Trophoblast cell (in vitro differentiated cells and primary cell): ENCODE measurements at regions not wholly inside any gene's neighbourhood (a gene's known extent, or its start where the extent isn't known, plus 50 kb on each side); places are given as distances from the start of the nearest gene placed in this dataset.
"Not testable (repeated sequence)": the region's sequence is repeated elsewhere in the genome, so short reads cannot be mapped to it uniquely, and the experiment has no call there.

ENCODE experiments used
- DNase-seq, 2 donors: peaks; one replicate each; pipeline ENCODE4 v3.0.0-alpha.2; 2016
- H2AFZ ChIP-seq: 2 replicates; pipeline ENCODE4 v1.6.1; 2013; ENCODE audit warnings: low read length, moderate library complexity, mild to moderate bottlenecking; ENCODE audit not compliant: insufficient read depth, poor library complexity
- H2AK5ac ChIP-seq: 2 replicates; pipeline ENCODE4 v1.6.1; 2013; ENCODE audit warnings: mild to moderate bottlenecking, low read length
- H2BK120ac ChIP-seq: 2 replicates; pipeline ENCODE4 v1.6.1; 2013; ENCODE audit warnings: low read length, mild to moderate bottlenecking, moderate library complexity; ENCODE audit not compliant: insufficient read depth, poor library complexity
- H2BK12ac ChIP-seq: 2 replicates; pipeline ENCODE4 v1.6.1; 2013; ENCODE audit warnings: mild to moderate bottlenecking, low read length, moderate library complexity
- H2BK5ac ChIP-seq: 2 replicates; pipeline ENCODE4 v1.6.1; 2013; ENCODE audit warnings: low read length, low read depth, moderate library complexity, mild to moderate bottlenecking; ENCODE audit not compliant: poor library complexity
- H3K14ac ChIP-seq: 2 replicates; pipeline ENCODE4 v1.6.1; 2013; ENCODE audit warnings: mild to moderate bottlenecking, low read length
- H3K18ac ChIP-seq: 2 replicates; pipeline ENCODE4 v1.6.1; 2013; ENCODE audit warnings: mild to moderate bottlenecking, low read length
- H3K23ac ChIP-seq: 2 replicates; pipeline ENCODE4 v1.6.1; 2013; ENCODE audit warnings: low read length
- H3K27ac ChIP-seq: 2 replicates; pipeline ENCODE4 v1.5.1; 2013; ENCODE audit warnings: low read depth, mild to moderate bottlenecking, inconsistent platforms, low read length, moderate library complexity
- H3K27me3 ChIP-seq: 2 replicates; pipeline ENCODE4 v1.6.1; 2013; ENCODE audit warnings: inconsistent platforms, mild to moderate bottlenecking, low read length, moderate library complexity; ENCODE audit not compliant: insufficient read depth
- H3K36me3 ChIP-seq, 2 experiments: 1 replicate in 1 of 2; 2 replicates in 1 of 2; pipeline ENCODE4 v1.6.1; 2013; ENCODE audit warnings: low read length in 2 of 2, mild to moderate bottlenecking in 2 of 2, moderate library complexity in 1 of 2; ENCODE audit not compliant: insufficient read depth in 2 of 2, control insufficient read depth in 1 of 2
- H3K4ac ChIP-seq: 2 replicates; pipeline ENCODE4 v1.6.1; 2013; ENCODE audit warnings: low read depth, mild to moderate bottlenecking, low read length, moderate library complexity
- H3K4me1 ChIP-seq, 2 experiments: 1 replicate in 1 of 2; 2 replicates in 1 of 2; pipeline ENCODE4 v1.6.1; 2013; ENCODE audit warnings: low read length in 2 of 2, mild to moderate bottlenecking in 2 of 2, moderate library complexity in 1 of 2; ENCODE audit not compliant: insufficient read depth in 2 of 2, control insufficient read depth in 1 of 2
- H3K4me2 ChIP-seq: 2 replicates; pipeline ENCODE4 v1.6.1; 2013; ENCODE audit warnings: inconsistent platforms, mild to moderate bottlenecking, low read length, moderate library complexity
- H3K4me3 ChIP-seq: 2 replicates; pipeline ENCODE4 v1.5.1; 2013; ENCODE audit warnings: mild to moderate bottlenecking, low read depth, low read length, inconsistent platforms
- H3K79me1 ChIP-seq: one replicate; pipeline ENCODE4 v1.6.1; 2013; ENCODE audit warnings: low read length
- H3K79me2 ChIP-seq: 2 replicates; pipeline ENCODE4 v1.6.1; 2013; ENCODE audit warnings: low read length, mild to moderate bottlenecking; ENCODE audit not compliant: control insufficient read depth, insufficient read depth, poor library complexity
- H3K9ac ChIP-seq: 2 replicates; pipeline ENCODE4 v1.6.1; 2013; ENCODE audit warnings: mild to moderate bottlenecking, low read length
- H3K9me3 ChIP-seq: 2 replicates; pipeline ENCODE4 v1.6.1; 2013; ENCODE audit warnings: low read depth, mild to moderate bottlenecking, control low read depth, inconsistent platforms, low read length; ENCODE audit not compliant: insufficient read depth
- H4K12ac ChIP-seq: 2 replicates; pipeline ENCODE4 v1.6.1; 2013; ENCODE audit warnings: low read depth, mild to moderate bottlenecking, low read length, moderate library complexity
- H4K8ac ChIP-seq: 2 replicates; pipeline ENCODE4 v1.6.1; 2013; ENCODE audit warnings: low read depth, mild to moderate bottlenecking, low read length, moderate library complexity
- H4K91ac ChIP-seq: one replicate; pipeline ENCODE4 v1.6.1; 2013; ENCODE audit warnings: low read depth, mild to moderate bottlenecking, low read length, moderate library complexity
- WGBS: extraction: QIAGEN DNeasy Blood & Tissue Kit; methylation state at CpG from one replicate; pipeline ENCODE4 v1.1.7; 2013; ENCODE audit warnings: missing lambda C conversion rate; ENCODE audit not compliant: insufficient read length, insufficient coverage; ENCODE audit errors: extremely low coverage; 5-methylcytosine and 5-hydroxymethylcytosine counted together

DNA sequence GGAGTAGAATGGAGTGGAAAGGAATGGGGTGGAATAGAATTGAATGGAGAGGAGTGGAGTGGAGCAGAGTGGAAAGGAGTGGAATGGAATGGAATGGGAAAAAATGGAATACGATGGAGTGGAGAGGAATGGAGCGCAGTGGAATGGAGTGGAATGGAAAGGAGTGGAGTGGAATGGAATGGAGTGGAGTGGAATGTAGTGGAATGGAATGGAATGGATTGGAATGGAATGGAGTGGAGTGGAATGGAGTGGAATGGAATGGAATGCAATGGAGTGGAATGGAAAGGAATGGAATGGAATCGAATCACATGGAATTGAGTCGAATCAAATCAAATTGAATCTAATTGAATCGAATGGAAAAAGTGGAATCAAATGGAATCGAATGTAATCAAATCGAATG, 1016.1 kb downstream of the CDY1 start:
- no peak overlapping the region for H3K4ac ChIP-seq
- H3K4me1 ChIP-seq = no peaks in the 10 kb centered on the region
- no peaks in the 10 kb centered on the region for H3K79me2 ChIP-seq
- H3K4me3 ChIP-seq = no peak overlapping the region
- no peak overlapping the region for H2AK5ac ChIP-seq
- WGBS = 97% methylated on average over 4 of the region's 7 CpGs
- H3K79me1 ChIP-seq = no peaks in the 10 kb centered on the region
- H4K12ac ChIP-seq = no peak overlapping the region
- no peak overlapping the region for H2AFZ ChIP-seq
- no peak overlapping the region for H3K4me2 ChIP-seq
- H2BK12ac ChIP-seq = no peak overlapping the region
- H3K18ac ChIP-seq = no peak overlapping the region
- no peak overlapping the region for H4K8ac ChIP-seq
- H3K14ac ChIP-seq = no peak overlapping the region
- no peak overlapping the region for H3K23ac ChIP-seq
- H4K91ac ChIP-seq = no peak overlapping the region
- no peak overlapping the region for H3K9ac ChIP-seq
- H3K27me3 ChIP-seq = no peaks in the 10 kb centered on the region
- H3K9me3 ChIP-seq = peaks cover 7% of the 10 kb centered on the region
- no peak overlapping the region for H2BK5ac ChIP-seq
- no peak for DNase-seq
- H3K36me3 ChIP-seq = no peaks in the 10 kb centered on the region
- no peak overlapping the region for H3K27ac ChIP-seq
- H2BK120ac ChIP-seq = no peak overlapping the region

DNA sequence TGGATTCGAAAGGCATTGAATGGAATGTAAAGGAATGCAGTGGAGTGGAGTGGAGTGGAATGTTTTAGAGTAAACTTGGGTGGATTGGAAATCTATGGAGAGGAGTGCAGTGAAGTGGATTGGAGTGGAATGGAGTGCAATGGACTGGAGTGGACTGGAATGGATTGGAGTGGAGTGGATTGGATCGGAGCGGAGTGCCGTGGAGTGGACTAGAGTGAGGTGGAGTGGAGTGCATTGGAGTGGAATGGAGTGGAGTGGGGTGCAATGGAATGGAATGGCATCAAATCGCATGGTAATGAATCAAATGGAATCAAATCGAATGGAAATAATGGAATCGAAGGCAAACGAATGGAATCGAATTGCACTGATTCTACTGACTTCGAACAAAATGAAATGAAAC, 1023.9 kb downstream of the CDY1 start:
- not testable (repeated sequence) for H2BK120ac ChIP-seq, H3K27ac ChIP-seq, H3K18ac ChIP-seq, H3K79me2 ChIP-seq, H3K9ac ChIP-seq, H2AK5ac ChIP-seq, H4K12ac ChIP-seq, H4K8ac ChIP-seq, H3K14ac ChIP-seq, H2AFZ ChIP-seq, H3K4me2 ChIP-seq, H3K4ac ChIP-seq, H2BK12ac ChIP-seq, H2BK5ac ChIP-seq, H4K91ac ChIP-seq, H3K36me3 ChIP-seq, H3K79me1 ChIP-seq, H3K23ac ChIP-seq, H3K4me1 ChIP-seq, H3K4me3 ChIP-seq, DNase-seq, H3K27me3 ChIP-seq
- 100% methylated on average over 3 of the region's 10 CpGs for WGBS
- peaks cover 11% of the 10 kb centered on the region for H3K9me3 ChIP-seq

DNA sequence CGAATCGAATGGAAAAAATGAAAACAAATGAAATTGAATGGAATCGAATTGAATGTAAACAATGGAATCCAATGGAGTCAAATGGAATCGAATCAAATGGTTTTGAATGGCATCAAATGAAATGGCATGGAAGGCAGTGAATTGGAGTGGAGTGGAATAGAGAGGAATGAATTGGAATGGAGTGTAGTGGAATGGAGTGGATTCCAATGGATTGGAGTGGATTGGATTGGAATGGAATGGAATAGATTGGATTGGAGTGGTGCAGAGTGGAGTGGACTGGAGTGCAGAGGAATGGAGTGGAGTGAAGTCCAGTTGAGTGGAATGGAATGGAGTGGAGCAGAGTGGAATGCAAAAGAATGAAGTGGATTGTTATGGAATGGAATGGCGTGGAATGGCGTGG, 1026.3 kb downstream of the CDY1 start:
- not testable (repeated sequence) for H3K79me1 ChIP-seq, H3K4me2 ChIP-seq, H2AK5ac ChIP-seq, H4K12ac ChIP-seq, H2BK5ac ChIP-seq, H2AFZ ChIP-seq, H3K18ac ChIP-seq, H3K4me1 ChIP-seq, H3K79me2 ChIP-seq, H3K27me3 ChIP-seq, H3K4me3 ChIP-seq, H3K9ac ChIP-seq, H3K23ac ChIP-seq, H4K91ac ChIP-seq, H2BK120ac ChIP-seq, H3K4ac ChIP-seq, DNase-seq, H2BK12ac ChIP-seq, H3K27ac ChIP-seq, H3K36me3 ChIP-seq, H3K14ac ChIP-seq, H4K8ac ChIP-seq
- 92% methylated on average over 2 of the region's 6 CpGs for WGBS
- peaks cover 10% of the 10 kb centered on the region for H3K9me3 ChIP-seq

DNA sequence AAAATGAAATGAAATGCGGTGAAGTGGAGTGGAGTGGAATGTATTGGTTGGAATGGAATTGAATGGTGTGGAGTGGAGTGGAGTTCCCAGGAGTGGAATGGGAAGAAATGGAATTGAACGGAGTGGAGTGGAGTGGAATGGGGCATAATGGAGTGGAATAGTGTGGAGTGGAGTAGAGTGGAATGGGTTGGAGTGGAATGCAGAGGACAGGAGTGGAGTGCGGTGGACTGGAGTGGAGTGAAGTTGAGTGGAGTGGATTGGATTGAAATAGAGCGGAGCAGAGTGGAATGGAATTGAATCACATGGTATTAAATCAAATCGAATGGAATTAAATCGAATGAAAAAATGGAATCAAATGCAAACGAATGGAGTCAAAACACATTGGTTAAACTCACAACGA, 1042.3 kb downstream of the CDY1 start:
- not testable (repeated sequence) for H3K79me2 ChIP-seq, H3K9ac ChIP-seq, H2BK120ac ChIP-seq, H4K12ac ChIP-seq, H3K79me1 ChIP-seq, H3K36me3 ChIP-seq, H3K4me1 ChIP-seq, H3K18ac ChIP-seq, H4K8ac ChIP-seq, DNase-seq, H3K27ac ChIP-seq, H3K14ac ChIP-seq, H3K9me3 ChIP-seq, H2AK5ac ChIP-seq, H2BK5ac ChIP-seq, H3K23ac ChIP-seq, H4K91ac ChIP-seq, H3K4me2 ChIP-seq, H2AFZ ChIP-seq, H3K4ac ChIP-seq, H2BK12ac ChIP-seq, H3K27me3 ChIP-seq
- 100% methylated on average over 1 of the region's 8 CpGs for WGBS
- H3K4me3 ChIP-seq = peak overlapping the region; percentile 63
